ENCODE measurements at regions not wholly inside any gene's neighbourhood (a gene's known extent, or its start where the extent isn't known, plus 50 kb on each side); places are given as distances from the start of the nearest gene placed in this dataset.

DNA sequence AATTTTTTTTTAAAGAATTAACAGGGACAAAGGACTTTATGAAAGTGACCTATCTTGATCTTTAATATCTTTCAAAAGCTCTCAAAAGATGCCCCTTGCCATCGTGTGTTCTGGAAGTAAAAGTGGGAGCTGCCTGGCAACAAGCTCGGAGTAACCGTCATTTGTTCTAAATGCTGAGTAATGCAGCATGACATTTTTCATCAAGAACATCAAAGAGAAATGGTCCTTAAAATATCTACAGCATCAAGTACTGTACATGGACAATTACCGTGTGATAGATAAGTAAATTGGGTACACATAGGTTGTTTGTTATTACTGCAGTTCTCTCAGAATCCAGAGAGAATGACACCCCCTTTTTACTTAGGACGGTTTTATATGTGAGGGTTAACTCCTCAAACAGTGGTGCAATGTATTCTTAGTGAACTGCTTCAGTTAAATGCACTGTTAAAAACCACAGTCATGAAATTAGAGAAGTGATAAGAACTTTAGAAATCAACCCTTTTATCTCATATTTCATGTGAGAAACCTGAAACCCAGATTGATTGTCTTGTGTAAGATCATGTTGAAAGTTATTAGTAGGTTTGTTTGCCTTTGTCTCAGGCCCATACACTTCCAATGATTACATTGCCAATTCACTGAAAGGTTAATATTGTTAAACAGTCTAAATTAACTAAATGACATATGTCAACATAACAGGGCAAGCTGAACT lies 90.6 kb upstream of the HNMT start:
- H3K4me3 ChIP-seq (ENCODE audit: low read depth, low read length): no peak overlapping the region
- TF ChIP-seq CTCF (IDR thresholded peaks at IDR 0.05; ENCODE audit: low read depth, low read length): no peak

DNA sequence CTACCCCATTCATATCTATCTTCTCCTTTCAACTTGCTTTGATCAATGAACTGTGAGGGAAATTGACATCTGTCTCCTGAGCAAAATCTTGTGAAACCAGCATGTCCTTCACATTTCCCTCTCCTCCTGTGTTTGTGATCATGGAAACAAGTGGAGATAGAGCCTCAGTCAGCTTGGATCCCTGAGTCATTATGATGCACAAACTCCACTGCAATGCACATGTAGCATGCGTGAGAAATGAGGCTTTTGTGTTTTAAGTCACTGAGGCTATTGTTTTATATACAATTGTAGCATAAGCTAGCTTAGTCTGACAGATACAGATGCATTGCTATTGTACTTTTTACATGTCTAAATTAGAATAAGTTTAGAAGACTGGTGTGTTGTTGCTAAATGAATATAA lies 85.2 kb upstream of the HNMT start:
- TF ChIP-seq CTCF (IDR thresholded peaks at IDR 0.05; ENCODE audit: low read depth, low read length): no peak
- no peak overlapping the region for H3K4me3 ChIP-seq (ENCODE audit: low read depth, low read length)

- no peak for TF ChIP-seq CTCF (IDR thresholded peaks at IDR 0.05; ENCODE audit: low read depth, low read length)
- no peak overlapping the region for H3K4me3 ChIP-seq (ENCODE audit: low read depth, low read length)
These were observed 82.6 kb upstream of the HNMT start for GRCh38 chr2:137881711-137882110.

GRCh38 chr2:137886083-137886831 lies 78.0 kb upstream of the HNMT start:
- no peak overlapping the region for H3K4me3 ChIP-seq (ENCODE audit: low read depth, low read length)
- no peak for TF ChIP-seq CTCF (IDR thresholded peaks at IDR 0.05; ENCODE audit: low read depth, low read length)

- 0 out of 2 replicates have a peak, but pooled peaks have one; percentile 28 for TF ChIP-seq CTCF (IDR thresholded peaks at IDR 0.05; ENCODE audit: low read depth, low read length)
- no peak overlapping the region for H3K4me3 ChIP-seq (ENCODE audit: low read depth, low read length)
These were observed 75.4 kb upstream of the HNMT start for GRCh38 chr2:137888845-137889244.

- TF ChIP-seq CTCF (IDR thresholded peaks at IDR 0.05; ENCODE audit: low read depth, low read length): no peak
- no peak overlapping the region for H3K4me3 ChIP-seq (ENCODE audit: low read depth, low read length)
These were observed 71.5 kb upstream of the HNMT start for GRCh38 chr2:137892739-137893138.

GRCh38 chr2:137893145-137893544 lies 71.1 kb upstream of the HNMT start:
- no peak for TF ChIP-seq CTCF (IDR thresholded peaks at IDR 0.05; ENCODE audit: low read depth, low read length)
- no peak overlapping the region for H3K4me3 ChIP-seq (ENCODE audit: low read depth, low read length)

All from WI38 (cell line).